ENCODE measurements at regions not wholly inside any gene's neighbourhood (a gene's known extent, or its start where the extent isn't known, plus 50 kb on each side); places are given as distances from the start of the nearest gene placed in this dataset.
"Not testable (repeated sequence)": the region's sequence is repeated elsewhere in the genome, so short reads cannot be mapped to it uniquely, and the experiment has no call there.

GRCh38 chr11:35048346-35048745, 90.6 kb upstream of the CD44 start:
- H3K4me2 ChIP-seq (ENCODE audit: low read length); H2AFZ ChIP-seq (ENCODE audit: low read depth, low read length, poor library complexity, severe bottlenecking); H3K4me3 ChIP-seq (replicated peaks in 1 of 2; ENCODE audit: low read depth in 1 of 2, low read length in 2 of 2); intact Hi-C loops (cut with micrococcal nuclease); H3K36me3 ChIP-seq (ENCODE audit: control insufficient read depth in 1 of 2, insufficient read depth in 2 of 2, low read length in 2 of 2); H3K27me3 ChIP-seq (ENCODE audit: insufficient read depth, low read length); BruUV-seq (replicated peaks); H3K9me2 ChIP-seq (ENCODE audit: insufficient read depth); H3K9me3 ChIP-seq (ENCODE audit: control insufficient read depth in 1 of 2, insufficient read depth in 1 of 2, low read depth in 1 of 2, low read length in 2 of 2); H3K9ac ChIP-seq (ENCODE audit: low read length); H3K79me2 ChIP-seq (ENCODE audit: insufficient read depth, low read length); DNase-seq (ENCODE audit: low read depth, low spot score); POLR2A ChIA-PET; CTCF ChIA-PET; RAD21 ChIA-PET (ENCODE audit: low non-redundant PET in 1 of 2, low total read pairs in 2 of 2, uncharacterized antibody in 2 of 2, unreplicated experiment in 2 of 2); ATAC-seq; H3K27ac ChIP-seq (ENCODE audit: low read depth, low read length); H4K20me1 ChIP-seq (ENCODE audit: insufficient read depth); H3K4me1 ChIP-seq (ENCODE audit: control insufficient read depth in 1 of 2, insufficient read depth in 2 of 2, low read length in 2 of 2): not testable (repeated sequence)

DNA sequence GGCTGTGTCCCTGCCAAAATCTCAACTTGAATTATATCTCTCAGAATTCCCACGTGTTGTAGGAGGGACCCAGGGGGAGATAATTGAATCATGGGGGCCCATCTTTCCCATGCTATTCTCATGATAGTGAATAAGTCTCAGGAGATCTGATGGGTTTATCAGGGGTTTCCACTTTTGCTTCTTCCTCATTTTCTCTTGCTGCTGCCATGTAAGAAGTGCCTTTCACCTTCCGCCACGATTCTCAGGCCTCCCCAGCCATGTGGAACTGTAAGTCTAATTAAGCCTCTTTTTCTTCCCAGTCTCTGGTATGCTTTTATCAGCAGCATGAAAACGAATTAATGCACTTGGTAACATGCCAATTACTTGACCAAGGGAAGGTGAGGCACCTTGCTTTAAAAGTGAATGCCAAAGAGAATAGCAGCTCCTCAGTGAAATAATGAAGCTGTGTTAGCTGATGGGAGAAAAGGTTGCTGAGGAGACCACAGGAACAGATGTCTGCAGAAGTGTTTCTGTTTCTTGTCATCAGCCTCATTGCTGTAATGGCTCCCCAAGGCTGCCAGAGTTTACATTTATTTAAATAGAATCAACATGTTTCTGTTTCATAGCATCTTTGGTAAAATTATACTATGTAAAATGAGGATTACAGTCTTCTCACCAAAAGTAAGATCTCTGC, 89.0 kb upstream of the CD44 start:
- Histone ChIP-seq H3K4me1 (ENCODE audit: control insufficient read depth in 1 of 2, insufficient read depth in 2 of 2, low read length in 2 of 2) (no peaks in the 10 kb centered on the region), H3K4me2 (ENCODE audit: low read length) (no peak overlapping the region), H4K20me1 (ENCODE audit: insufficient read depth) (no peaks in the 10 kb centered on the region), H3K36me3 (ENCODE audit: control insufficient read depth in 1 of 2, insufficient read depth in 2 of 2, low read length in 2 of 2) (no peaks in the 10 kb centered on the region), H3K9me3 (ENCODE audit: control insufficient read depth in 1 of 2, insufficient read depth in 1 of 2, low read depth in 1 of 2, low read length in 2 of 2) (no peaks in the 10 kb centered on the region), H3K27ac (ENCODE audit: low read depth, low read length) (no peak overlapping the region), H2AFZ (ENCODE audit: low read depth, low read length, poor library complexity, severe bottlenecking) (no peak overlapping the region), H3K79me2 (ENCODE audit: insufficient read depth, low read length) (no peaks in the 10 kb centered on the region), H3K9me2 (ENCODE audit: insufficient read depth) (no peaks in the 10 kb centered on the region), H3K4me3 (replicated peaks in 1 of 2; ENCODE audit: low read depth in 1 of 2, low read length in 2 of 2) (no peak overlapping the region), H3K9ac (ENCODE audit: low read length) (no peak overlapping the region), H3K27me3 (ENCODE audit: insufficient read depth, low read length) (no peaks in the 10 kb centered on the region)
- DNase-seq (ENCODE audit: low read depth, low spot score) (no peak), ATAC-seq (no peak)
- intact Hi-C loops (cut with micrococcal nuclease) = no loop called here
- ChIA-PET CTCF (no interaction called here), POLR2A (no interaction called here), RAD21 (ENCODE audit: low non-redundant PET in 1 of 2, low total read pairs in 2 of 2, uncharacterized antibody in 2 of 2, unreplicated experiment in 2 of 2) (no interaction called here)
- BruUV-seq (replicated peaks) = no TSS peak
- no peak for TF ChIP-seq SIN3A (IDR thresholded peaks at IDR 0.05; ENCODE audit: low read depth)
- TF ChIP-seq, protein P1, sequence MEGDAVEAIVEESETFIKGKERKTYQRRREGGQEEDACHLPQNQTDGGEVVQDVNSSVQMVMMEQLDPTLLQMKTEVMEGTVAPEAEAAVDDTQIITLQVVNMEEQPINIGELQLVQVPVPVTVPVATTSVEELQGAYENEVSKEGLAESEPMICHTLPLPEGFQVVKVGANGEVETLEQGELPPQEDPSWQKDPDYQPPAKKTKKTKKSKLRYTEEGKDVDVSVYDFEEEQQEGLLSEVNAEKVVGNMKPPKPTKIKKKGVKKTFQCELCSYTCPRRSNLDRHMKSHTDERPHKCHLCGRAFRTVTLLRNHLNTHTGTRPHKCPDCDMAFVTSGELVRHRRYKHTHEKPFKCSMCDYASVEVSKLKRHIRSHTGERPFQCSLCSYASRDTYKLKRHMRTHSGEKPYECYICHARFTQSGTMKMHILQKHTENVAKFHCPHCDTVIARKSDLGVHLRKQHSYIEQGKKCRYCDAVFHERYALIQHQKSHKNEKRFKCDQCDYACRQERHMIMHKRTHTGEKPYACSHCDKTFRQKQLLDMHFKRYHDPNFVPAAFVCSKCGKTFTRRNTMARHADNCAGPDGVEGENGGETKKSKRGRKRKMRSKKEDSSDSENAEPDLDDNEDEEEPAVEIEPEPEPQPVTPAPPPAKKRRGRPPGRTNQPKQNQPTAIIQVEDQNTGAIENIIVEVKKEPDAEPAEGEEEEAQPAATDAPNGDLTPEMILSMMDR (IDR thresholded peaks at IDR 0.05 in 2 of 3, conservative IDR thresholded peaks at IDR 0.05 in 1 of 3; ENCODE audit: borderline replicate concordance in 1 of 3, insufficient read depth in 1 of 3, low read depth in 2 of 3, low read length in 2 of 3) = no peak
- no peak for TF ChIP-seq JUND (IDR thresholded peaks at IDR 0.05)
- TF ChIP-seq RAD21 (IDR thresholded peaks at IDR 0.05; ENCODE audit: low read depth) = no peak
- no peak for TF ChIP-seq REST (IDR thresholded peaks at IDR 0.05; ENCODE audit: low read depth)
- no peak for TF ChIP-seq FOSL1 (IDR thresholded peaks at IDR 0.05; ENCODE audit: low read depth)
- TF ChIP-seq ZNF274 (IDR thresholded peaks at IDR 0.05; ENCODE audit: low read depth, low read length) = no peak
- TF ChIP-seq ELF1 (IDR thresholded peaks at IDR 0.05; ENCODE audit: borderline replicate concordance, low read depth) = no peak
- TF ChIP-seq TCF7L2 (IDR thresholded peaks at IDR 0.05; ENCODE audit: borderline replicate concordance, extremely low read depth, insufficient read depth, insufficient read length) = no peak
- TF ChIP-seq YY1 (IDR thresholded peaks at IDR 0.05; ENCODE audit: extremely low read depth, insufficient replicate concordance, low read depth, low read length) = no peak
- TF ChIP-seq SP1 (IDR thresholded peaks at IDR 0.05; ENCODE audit: low read depth) = no peak
- no peak for TF ChIP-seq CBX3 (IDR thresholded peaks at IDR 0.05; ENCODE audit: low read depth)
- TF ChIP-seq, protein P2, sequence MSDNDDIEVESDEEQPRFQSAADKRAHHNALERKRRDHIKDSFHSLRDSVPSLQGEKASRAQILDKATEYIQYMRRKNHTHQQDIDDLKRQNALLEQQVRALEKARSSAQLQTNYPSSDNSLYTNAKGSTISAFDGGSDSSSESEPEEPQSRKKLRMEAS (IDR thresholded peaks at IDR 0.05) = no peak
- TF ChIP-seq SRF (IDR thresholded peaks at IDR 0.05; ENCODE audit: low read depth) = no peak

All from HCT116 (cell line).